DND-41 (cell line): ENCODE measurements at regions not wholly inside any gene's neighbourhood (a gene's known extent, or its start where the extent isn't known, plus 50 kb on each side); places are given as distances from the start of the nearest gene placed in this dataset.

Experiments
- ATAC-seq: fragments of 200-7000 bp; cut with Tn5 transposase; 3 replicates; pipeline ENCODE4 v1.9.1; 2021; ENCODE audit warnings: low read depth; ENCODE audit not compliant: insufficient read depth
- DNase-seq: peaks from one replicate; pipeline ENCODE4 v3.0.0-alpha.2; 2020
- H2AFZ ChIP-seq: 2 replicates; pipeline ENCODE4 v1.6.0; 2012; ENCODE audit warnings: low read depth, low read length
- H3K27ac ChIP-seq: 2 replicates; pipeline ENCODE4 v1.5.1; 2012; ENCODE audit warnings: low read length, inconsistent platforms
- H3K27me3 ChIP-seq: fragments of 200-600 bp; sonication (generic); 2 replicates; pipeline ENCODE4 v1.6.0; 2012; ENCODE audit warnings: low read length, mild to moderate bottlenecking, inconsistent platforms; ENCODE audit not compliant: insufficient read depth, poor library complexity
- H3K36me3 ChIP-seq: 2 replicates; pipeline ENCODE4 v1.5.1; 2012; ENCODE audit warnings: low read length, inconsistent platforms; ENCODE audit not compliant: insufficient read depth
- H3K4me1 ChIP-seq: 2 replicates; pipeline ENCODE4 v1.5.1; 2012; ENCODE audit warnings: mild to moderate bottlenecking, low read length; ENCODE audit not compliant: insufficient read depth
- H3K4me2 ChIP-seq: 2 replicates; pipeline ENCODE4 v1.6.0; 2012; ENCODE audit warnings: mild to moderate bottlenecking, moderate library complexity, low read length, inconsistent platforms; ENCODE audit not compliant: insufficient read depth
- H3K4me3 ChIP-seq, 2 experiments: fragments of 200-600 bp in 1 of 2; shearing (Covaris generic) in 1 of 2; 2 replicates each; pipeline ENCODE4 v1.5.1; 2012 to 2016; ENCODE audit warnings: inconsistent platforms in 2 of 2, low read length in 2 of 2, mild to moderate bottlenecking in 2 of 2, low read depth in 1 of 2, moderate library complexity in 1 of 2
- H3K79me2 ChIP-seq: 2 replicates; pipeline ENCODE4 v1.6.0; 2012; ENCODE audit warnings: low read length, inconsistent platforms; ENCODE audit not compliant: insufficient read depth
- H3K9ac ChIP-seq: 2 replicates; pipeline ENCODE4 v1.6.0; 2012; ENCODE audit warnings: low read depth, mild to moderate bottlenecking, inconsistent platforms, low read length, moderate library complexity
- H3K9me3 ChIP-seq: 2 replicates; pipeline ENCODE4 v1.5.1; 2012; ENCODE audit warnings: low read length, moderate library complexity, mild to moderate bottlenecking, inconsistent platforms; ENCODE audit not compliant: insufficient read depth, severe bottlenecking
- H4K20me1 ChIP-seq: 2 replicates; pipeline ENCODE4 v1.6.0; 2012; ENCODE audit warnings: low read length; ENCODE audit not compliant: insufficient read depth
- EZH2 ChIP-seq: IDR thresholded peaks from 3 replicates; pipeline ENCODE4 v1.6.1; 2012; ENCODE audit warnings: borderline replicate concordance, low read depth, mild to moderate bottlenecking, moderate library complexity, low read length, inconsistent platforms; ENCODE audit not compliant: severe bottlenecking
- TF ChIP-seq, protein P1 (sequence below): IDR thresholded peaks from 2 replicates; pipeline ENCODE4 v1.5.1; 2012; ENCODE audit warnings: borderline replicate concordance, low read length, moderate library complexity, mild to moderate bottlenecking; ENCODE audit not compliant: poor library complexity, severe bottlenecking; ENCODE audit errors: extremely low read depth

DNA sequence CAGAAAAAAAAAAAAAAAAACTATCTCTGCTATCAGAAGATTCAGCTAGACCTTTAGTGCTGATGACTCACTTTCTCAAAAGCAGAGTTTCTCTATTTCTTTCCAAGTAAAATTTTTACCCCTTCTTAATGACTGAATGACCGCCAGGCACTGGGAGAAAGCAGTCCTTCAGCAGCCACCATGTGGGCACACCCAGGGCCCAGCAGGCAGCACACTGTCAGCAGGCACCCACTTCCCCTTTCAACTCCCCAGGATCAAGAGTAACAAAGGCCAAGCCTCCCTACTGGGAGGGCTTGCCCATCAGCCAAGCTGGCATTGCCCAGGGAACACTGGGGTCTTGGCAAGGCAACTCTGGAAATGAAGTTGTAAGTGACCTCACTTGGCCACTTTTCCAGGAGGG is 201.9 kb upstream of the MAMLD1 start:
- no peaks in the 10 kb centered on the region for H3K4me1 ChIP-seq

DNA sequence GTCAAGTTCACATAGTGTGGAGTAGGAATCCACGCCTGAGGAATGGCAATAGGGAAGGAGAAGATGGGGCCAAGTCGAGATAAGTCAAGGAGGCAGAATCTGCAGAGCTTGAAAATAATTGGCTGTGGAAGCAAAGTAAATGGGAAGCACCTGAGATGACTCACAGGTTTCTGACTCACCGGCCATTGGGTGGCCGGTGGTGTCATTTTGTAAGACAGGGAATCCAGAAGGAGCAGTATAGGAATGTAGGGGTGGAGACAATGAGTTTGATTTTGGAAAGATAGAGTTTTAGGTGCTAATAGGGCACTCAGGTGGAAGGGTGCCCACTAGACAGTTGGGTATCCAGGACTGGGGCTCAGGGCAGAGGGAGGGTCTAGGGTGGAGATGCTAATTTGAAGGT is 201.0 kb upstream of the MAMLD1 start:
- H3K4me1 ChIP-seq = no peaks in the 10 kb centered on the region
- DNase-seq (no peak), ATAC-seq (no peak)
- TF ChIP-seq, protein P1, sequence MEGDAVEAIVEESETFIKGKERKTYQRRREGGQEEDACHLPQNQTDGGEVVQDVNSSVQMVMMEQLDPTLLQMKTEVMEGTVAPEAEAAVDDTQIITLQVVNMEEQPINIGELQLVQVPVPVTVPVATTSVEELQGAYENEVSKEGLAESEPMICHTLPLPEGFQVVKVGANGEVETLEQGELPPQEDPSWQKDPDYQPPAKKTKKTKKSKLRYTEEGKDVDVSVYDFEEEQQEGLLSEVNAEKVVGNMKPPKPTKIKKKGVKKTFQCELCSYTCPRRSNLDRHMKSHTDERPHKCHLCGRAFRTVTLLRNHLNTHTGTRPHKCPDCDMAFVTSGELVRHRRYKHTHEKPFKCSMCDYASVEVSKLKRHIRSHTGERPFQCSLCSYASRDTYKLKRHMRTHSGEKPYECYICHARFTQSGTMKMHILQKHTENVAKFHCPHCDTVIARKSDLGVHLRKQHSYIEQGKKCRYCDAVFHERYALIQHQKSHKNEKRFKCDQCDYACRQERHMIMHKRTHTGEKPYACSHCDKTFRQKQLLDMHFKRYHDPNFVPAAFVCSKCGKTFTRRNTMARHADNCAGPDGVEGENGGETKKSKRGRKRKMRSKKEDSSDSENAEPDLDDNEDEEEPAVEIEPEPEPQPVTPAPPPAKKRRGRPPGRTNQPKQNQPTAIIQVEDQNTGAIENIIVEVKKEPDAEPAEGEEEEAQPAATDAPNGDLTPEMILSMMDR = no peak
- TF ChIP-seq EZH2 = no peak
- H3K27me3 ChIP-seq = no peaks in the 10 kb centered on the region
- H3K36me3 ChIP-seq = no peaks in the 10 kb centered on the region
- H3K4me2 ChIP-seq = no peak overlapping the region
- no peaks in the 10 kb centered on the region for H3K9me3 ChIP-seq
- H4K20me1 ChIP-seq = no peaks in the 10 kb centered on the region
- H3K9ac ChIP-seq = no peak overlapping the region
- H3K27ac ChIP-seq = no peak overlapping the region
- H2AFZ ChIP-seq = no peak overlapping the region
- H3K4me3 ChIP-seq = no peak overlapping the region
- no peaks in the 10 kb centered on the region for H3K79me2 ChIP-seq

More for the DNA sequence above, 201.9 kb upstream of the MAMLD1 start:
- H3K9me3 ChIP-seq = no peaks in the 10 kb centered on the region
- no peaks in the 10 kb centered on the region for H3K79me2 ChIP-seq
- no peaks in the 10 kb centered on the region for H3K36me3 ChIP-seq
- H3K4me2 ChIP-seq = no peak overlapping the region
- H3K27me3 ChIP-seq = no peaks in the 10 kb centered on the region
- no peak overlapping the region for H3K4me3 ChIP-seq
- no peaks in the 10 kb centered on the region for H4K20me1 ChIP-seq
- TF ChIP-seq, protein P1 = no peak
- no peak for TF ChIP-seq EZH2
- no peak overlapping the region for H3K27ac ChIP-seq
- DNase-seq (no peak), ATAC-seq (no peak)
- H2AFZ ChIP-seq = no peak overlapping the region
- no peak overlapping the region for H3K9ac ChIP-seq

DNA sequence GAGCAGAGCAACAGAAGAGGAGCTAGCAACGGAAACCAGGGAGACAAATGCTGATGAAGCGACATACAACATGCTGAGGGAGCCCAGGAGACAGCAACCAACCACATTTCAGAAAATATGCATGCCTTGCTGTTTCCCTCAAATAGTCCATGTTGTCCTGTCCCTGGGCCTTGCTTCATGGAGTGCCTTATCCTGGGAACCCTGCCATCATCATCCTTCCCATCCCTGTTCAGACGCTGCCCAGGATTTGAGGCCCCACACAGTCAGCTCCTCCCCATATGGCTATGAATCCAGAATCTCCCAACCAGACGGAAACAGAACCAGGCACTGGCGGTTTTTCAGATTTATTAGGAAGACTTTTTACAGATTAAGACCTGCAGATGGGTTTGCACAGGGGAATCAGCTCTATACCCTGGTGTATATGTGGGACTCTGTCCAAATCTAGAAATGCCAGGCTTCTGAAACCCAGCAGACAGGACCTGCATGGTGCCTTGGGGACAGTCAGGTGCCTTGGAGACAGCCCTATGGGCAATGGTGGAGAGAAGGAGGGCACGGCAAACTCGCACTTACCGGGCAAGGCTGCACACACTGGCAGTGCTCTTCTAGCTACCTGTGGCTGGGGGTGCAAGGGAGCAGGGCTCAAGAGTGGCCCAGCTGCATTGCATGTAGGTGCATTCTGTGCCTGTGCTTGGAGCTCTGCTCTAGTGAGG is 199.7 kb upstream of the MAMLD1 start:
- Histone ChIP-seq H3K4me2 (no peak overlapping the region), H3K27ac (no peak overlapping the region), H3K4me1 (no peaks in the 10 kb centered on the region), H3K79me2 (no peaks in the 10 kb centered on the region), H3K27me3 (no peaks in the 10 kb centered on the region), H3K4me3 (no peak overlapping the region), H3K9me3 (no peaks in the 10 kb centered on the region), H2AFZ (no peak overlapping the region), H4K20me1 (no peaks in the 10 kb centered on the region), H3K36me3 (no peaks in the 10 kb centered on the region), H3K9ac (no peak overlapping the region)
- ATAC-seq = no peak
- no peak for DNase-seq
- TF ChIP-seq, protein P1 = no peak
- no peak for TF ChIP-seq EZH2
